Ishikawa (cell line): ENCODE measurements at regions not wholly inside any gene's neighbourhood (a gene's known extent, or its start where the extent isn't known, plus 50 kb on each side); places are given as distances from the start of the nearest gene placed in this dataset.

ENCODE experiments used
- CEBPB ChIP-seq: IDR thresholded peaks from 2 replicates; pipeline ENCODE4 v1.6.1; 2012
- CREB1 ChIP-seq: IDR thresholded peaks from 2 replicates; pipeline ENCODE4 v1.6.1; 2012; ENCODE audit warnings: low read depth
- EGR1 ChIP-seq: IDR thresholded peaks from 2 replicates; pipeline ENCODE4 v1.6.1; 2012
- EP300 ChIP-seq: IDR thresholded peaks from 2 replicates; pipeline ENCODE4 v1.6.1; 2012; ENCODE audit warnings: borderline replicate concordance
- FOXM1 ChIP-seq: IDR thresholded peaks from 2 replicates; pipeline ENCODE4 v1.6.1; 2012; ENCODE audit warnings: low read depth, borderline replicate concordance
- MAX ChIP-seq: IDR thresholded peaks from 2 replicates; pipeline ENCODE4 v1.6.1; 2012
- NFIC ChIP-seq: IDR thresholded peaks from 2 replicates; pipeline ENCODE4 v1.6.1; 2012
- RAD21 ChIP-seq: IDR thresholded peaks from 2 replicates; pipeline ENCODE4 v1.6.1; 2012; ENCODE audit warnings: low read depth
- REST ChIP-seq: IDR thresholded peaks from 2 replicates; pipeline ENCODE4 v1.6.1; 2012; ENCODE audit warnings: low read depth, mild to moderate bottlenecking
- TAF1 ChIP-seq: IDR thresholded peaks from 2 replicates; pipeline ENCODE4 v1.6.1; 2012; ENCODE audit warnings: low read depth, mild to moderate bottlenecking
- TCF12 ChIP-seq: IDR thresholded peaks from 2 replicates; pipeline ENCODE4 v1.6.1; 2012; ENCODE audit warnings: low read depth
- TEAD4 ChIP-seq: IDR thresholded peaks from 2 replicates; pipeline ENCODE4 v1.6.1; 2012
- USF1 ChIP-seq: IDR thresholded peaks from 2 replicates; pipeline ENCODE4 v1.6.1; 2012
- YY1 ChIP-seq: IDR thresholded peaks from 2 replicates; pipeline ENCODE4 v1.6.1; 2012; ENCODE audit warnings: low read depth
- ZBTB7A ChIP-seq: IDR thresholded peaks from 2 replicates; pipeline ENCODE4 v1.6.1; 2012; ENCODE audit warnings: low read depth

GRCh38 chr5:61640179-61641021 is 308.3 kb downstream of the ZSWIM6 start:
- TF ChIP-seq MAX = no peak
- TF ChIP-seq REST = no peak
- TF ChIP-seq TAF1 = no peak
- TF ChIP-seq ZBTB7A = no peak
- no peak for TF ChIP-seq EP300
- no peak for TF ChIP-seq NFIC
- TF ChIP-seq RAD21 = no peak
- no peak for TF ChIP-seq TCF12
- TF ChIP-seq EGR1 = no peak
- no peak for TF ChIP-seq CEBPB
- TF ChIP-seq CREB1 = no peak

GRCh38 chr5:61641748-61642565 is 309.9 kb downstream of the ZSWIM6 start:
- TF ChIP-seq EGR1 (no peak), EP300 (no peak), REST (no peak), YY1 (no peak), TEAD4 (no peak)

- TF ChIP-seq RAD21 (no peak), TCF12 (no peak), TAF1 (no peak), REST (no peak), EP300 (no peak), EGR1 (no peak), CREB1 (no peak), USF1 (no peak), YY1 (no peak), MAX (no peak), FOXM1 (no peak), TEAD4 (no peak)
Observed at GRCh38 chr5:61647672-61648071, 315.6 kb downstream of the ZSWIM6 start.

- no peak for TF ChIP-seq TAF1
- TF ChIP-seq REST = no peak
- no peak for TF ChIP-seq RAD21
- no peak for TF ChIP-seq TCF12
- TF ChIP-seq CEBPB = no peak
- no peak for TF ChIP-seq MAX
- TF ChIP-seq ZBTB7A = no peak
- TF ChIP-seq TEAD4 = no peak
- TF ChIP-seq NFIC = no peak
- TF ChIP-seq EP300 = no peak
Observed at GRCh38 chr5:61649231-61649630, 317.2 kb downstream of the ZSWIM6 start.
